GM12878 (cell line): ENCODE measurements at regions not wholly inside any gene's neighbourhood (a gene's known extent, or its start where the extent isn't known, plus 50 kb on each side); places are given as distances from the start of the nearest gene placed in this dataset.

Source experiments
- ATAC-seq: fragments of 200-7000 bp; cut with Tn5 transposase; 3 replicates; pipeline ENCODE4 v1.9.1; 2020; ENCODE audit warnings: mild to moderate bottlenecking, moderate library complexity
- BruUV-seq: library from RNA; stranded (reverse); fragments of 400-500 nt; replicated peaks from 2 replicates; lab custom pipeline; 2021; lab: Mats Ljungman, UMichigan
- CTCF ChIA-PET: fragments of 300-600 bp; sonication (Branson Sonifier 250); formaldehyde crosslinking; extraction: SDS; loops from one replicate; lab custom pipeline; 2021; ENCODE audit warnings: inconsistent platforms; lab: Yijun Ruan, JAX
- POLR2A ChIA-PET: fragments of 350-600 bp; formaldehyde crosslinking; extraction: SDS; loops from one replicate; lab custom pipeline; 2021; ENCODE audit warnings: inconsistent platforms; lab: Charles Lee
- RAD21 ChIA-PET: fragments of 300-600 bp; sonication (Branson Sonifier 250); formaldehyde crosslinking; loops from one replicate; lab custom pipeline; 2023; ENCODE audit warnings: antibody characterized with exemption; ENCODE audit not compliant: unreplicated experiment; lab: Charles Lee
- SMC1A ChIA-PET: fragments of 300-600 bp; sonication (Branson Sonifier 250); formaldehyde crosslinking; loops from one replicate; lab custom pipeline; 2023; ENCODE audit not compliant: unreplicated experiment, uncharacterized antibody; lab: Charles Lee
- DNase-seq: peaks from one replicate; pipeline ENCODE4 v3.0.0-alpha.2; 2011; ENCODE audit warnings: low read depth, low spot score
- FAIRE-seq: peaks from 3 replicates; lab custom pipeline; 2011; peaks lifted over from hg19 to GRCh38; lab: Jason Lieb, UNC
- H2AFZ ChIP-seq: 2 replicates; pipeline ENCODE4 v1.6.0; 2011; ENCODE audit warnings: low read depth, low read length, control low read depth; ENCODE audit not compliant: control insufficient read depth
- H3K27ac ChIP-seq: 2 replicates; pipeline ENCODE4 v1.5.1; 2011; ENCODE audit warnings: control low read depth; ENCODE audit not compliant: control insufficient read depth, insufficient read depth
- H3K27me3 ChIP-seq, 2 experiments: replicated peaks in 1 of 2; 2 replicates each; pipeline versions ENCODE4 v1.6.0 to v1.6.1; 2011; ENCODE audit warnings: low read length in 1 of 2; ENCODE audit not compliant: control insufficient read depth in 2 of 2, insufficient read depth in 2 of 2
- H3K36me3 ChIP-seq, 2 experiments: 2 replicates each; pipeline ENCODE4 v1.5.1; 2011; ENCODE audit warnings: low read length in 1 of 2; ENCODE audit not compliant: control insufficient read depth in 2 of 2, insufficient read depth in 2 of 2
- H3K4me1 ChIP-seq: 2 replicates; pipeline ENCODE4 v1.6.1; 2011; ENCODE audit warnings: mild to moderate bottlenecking, low read length, moderate library complexity, mixed read lengths; ENCODE audit not compliant: control insufficient read depth, insufficient read depth
- H3K4me2 ChIP-seq: 2 replicates; pipeline ENCODE4 v1.6.0; 2011; ENCODE audit warnings: control low read depth; ENCODE audit not compliant: control insufficient read depth, insufficient read depth
- H3K4me3 ChIP-seq: fragments of 200-600 bp; sonication (generic); 2 replicates; pipeline ENCODE4 v1.5.1; 2016
- H3K79me2 ChIP-seq: 2 replicates; pipeline ENCODE4 v1.6.0; 2011; ENCODE audit warnings: low read length; ENCODE audit not compliant: control insufficient read depth, insufficient read depth
- H3K9ac ChIP-seq: 2 replicates; pipeline ENCODE4 v1.8.0; 2011; ENCODE audit warnings: low read length, control low read depth, mixed read lengths; ENCODE audit not compliant: control insufficient read depth, insufficient read depth
- H3K9me3 ChIP-seq: replicated peaks from 3 replicates; pipeline ENCODE4 v1.5.1; 2011; ENCODE audit warnings: mild to moderate bottlenecking, low read length; ENCODE audit not compliant: control insufficient read depth, insufficient read depth
- H4K20me1 ChIP-seq: 2 replicates; pipeline ENCODE4 v1.6.0; 2011; ENCODE audit not compliant: control insufficient read depth, insufficient read depth
- ASH2L ChIP-seq: fragments of 300-600, 200-600 bp; sonication (generic); IDR thresholded peaks from 2 replicates; pipeline ENCODE4 v1.6.1; 2017; ENCODE audit warnings: low read depth, mild to moderate bottlenecking, borderline replicate concordance
- ATF7 ChIP-seq: fragments of 450-650 bp; IDR thresholded peaks from 2 replicates; pipeline ENCODE4 v1.6.1; 2016; ENCODE audit warnings: low read depth, mild to moderate bottlenecking
- CBFB ChIP-seq: IDR thresholded peaks from 2 replicates; pipeline ENCODE4 v1.6.1; 2016; ENCODE audit warnings: antibody characterized with exemption, low read depth
- EED ChIP-seq: sonication (generic); IDR thresholded peaks from 2 replicates; pipeline ENCODE4 v1.6.1; 2016; ENCODE audit warnings: antibody characterized with exemption, low read depth
- EGR1 ChIP-seq, 2 experiments: IDR thresholded peaks; 1 replicate in 1 of 2; 2 replicates in 1 of 2; pipeline ENCODE4 v1.6.1; 2011 to 2012; ENCODE audit warnings: low read depth in 2 of 2, low read length in 2 of 2, borderline replicate concordance in 1 of 2, mild to moderate bottlenecking in 1 of 2, moderate library complexity in 1 of 2
- EZH2 ChIP-seq: IDR thresholded peaks from 2 replicates; pipeline ENCODE4 v1.6.1; 2012; ENCODE audit warnings: low read depth, mild to moderate bottlenecking, control low read depth, inconsistent platforms, low read length, borderline replicate concordance; ENCODE audit not compliant: control insufficient read depth
- HDAC6 ChIP-seq: fragments of 200-600 bp; sonication (generic); IDR thresholded peaks from one replicate; pipeline ENCODE4 v1.8.0; 2017; ENCODE audit warnings: antibody characterized with exemption; ENCODE audit not compliant: unreplicated experiment
- IRF4 ChIP-seq: IDR thresholded peaks from 2 replicates; pipeline ENCODE4 v1.6.1; 2011; ENCODE audit warnings: low read depth, low read length
- KAT2A ChIP-seq: conservative IDR thresholded peaks from 2 replicates; pipeline ENCODE4 v1.6.1; 2011; ENCODE audit warnings: low read depth, low read length; ENCODE audit not compliant: control insufficient read depth
- SUPT20H ChIP-seq: IDR thresholded peaks from 2 replicates; pipeline ENCODE4 v1.6.1; 2011; ENCODE audit warnings: low read depth, mild to moderate bottlenecking, low read length, moderate library complexity, borderline replicate concordance; ENCODE audit not compliant: control insufficient read depth
- TARDBP ChIP-seq: IDR thresholded peaks from 2 replicates; pipeline ENCODE4 v1.6.1; 2016; ENCODE audit warnings: borderline replicate concordance
- WRNIP1 ChIP-seq: IDR thresholded peaks from 2 replicates; pipeline ENCODE4 v1.6.1; 2011; ENCODE audit warnings: low read depth, low read length, improper control_type of control experiment, borderline replicate concordance
- YY1 ChIP-seq: IDR thresholded peaks from 2 replicates; pipeline ENCODE4 v1.6.1; 2011; ENCODE audit warnings: low read depth, mild to moderate bottlenecking, low read length
- ZBED1 ChIP-seq: IDR thresholded peaks from 2 replicates; pipeline ENCODE4 v1.6.1; 2016; ENCODE audit warnings: borderline replicate concordance
- WGBS: methylation state at CpG from one replicate; pipeline ENCODE4 v1.1.6; 2016; ENCODE audit warnings: low lambda C conversion rate; ENCODE audit not compliant: insufficient replicate concordance, insufficient coverage; ENCODE audit errors: missing lambda C conversion rate; 5-methylcytosine and 5-hydroxymethylcytosine counted together
- in situ Hi-C: fragments of 300-500 bp; cut with MboI; formaldehyde crosslinking; loops from 9 replicates; pipeline ENCODE4 v1.14.3; 2018; ENCODE audit warnings: mixed read lengths
- intact Hi-C: fragments of 100-400 bp; cut with micrococcal nuclease; formaldehyde crosslinking; loops from one replicate; pipeline ENCODE4 v1.14.2; 2022; ENCODE audit not compliant: unreplicated experiment
- TF ChIP-seq, protein P1 (sequence below): fragments of 450-650 bp; IDR thresholded peaks from 2 replicates; pipeline ENCODE4 v1.6.1; 2018; ENCODE audit warnings: borderline replicate concordance, mild to moderate bottlenecking; ENCODE audit not compliant: partially characterized antibody

DNA sequence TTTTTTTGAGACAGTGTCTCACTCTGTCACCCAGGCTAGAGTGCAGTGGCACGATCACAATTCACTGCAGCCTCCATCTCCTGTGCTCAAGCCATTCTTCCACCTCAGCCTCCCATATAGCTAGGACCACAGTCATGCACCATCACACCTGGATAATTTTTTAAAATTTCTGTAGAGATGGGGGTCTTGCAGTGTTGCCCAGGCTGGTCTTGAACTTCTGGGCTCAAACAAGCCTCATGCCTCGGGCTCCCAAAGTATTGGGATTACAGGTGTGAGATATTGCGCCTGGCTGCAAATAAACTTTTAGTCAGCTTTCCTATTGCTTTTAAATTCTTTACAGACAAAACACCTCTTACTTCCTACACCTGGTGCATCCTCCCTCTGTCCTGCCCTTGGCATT lies 102.1 kb upstream of the VEPH1 start:
- H3K4me2 ChIP-seq, result no peak overlapping the region
- TF ChIP-seq ATF7 (no peak), KAT2A (no peak), SUPT20H (no peak), WRNIP1 (no peak), ASH2L (no peak), CBFB (no peak), YY1 (no peak), IRF4 (no peak), ZBED1 (no peak), EZH2 (no peak), EGR1 (IDR thresholded peaks at IDR 0.05; ENCODE audit: borderline replicate concordance in 1 of 2, low read depth in 2 of 2, low read length in 2 of 2) (no peak), HDAC6 (no peak), EED (no peak), TARDBP (no peak)
- TF ChIP-seq, protein P1, sequence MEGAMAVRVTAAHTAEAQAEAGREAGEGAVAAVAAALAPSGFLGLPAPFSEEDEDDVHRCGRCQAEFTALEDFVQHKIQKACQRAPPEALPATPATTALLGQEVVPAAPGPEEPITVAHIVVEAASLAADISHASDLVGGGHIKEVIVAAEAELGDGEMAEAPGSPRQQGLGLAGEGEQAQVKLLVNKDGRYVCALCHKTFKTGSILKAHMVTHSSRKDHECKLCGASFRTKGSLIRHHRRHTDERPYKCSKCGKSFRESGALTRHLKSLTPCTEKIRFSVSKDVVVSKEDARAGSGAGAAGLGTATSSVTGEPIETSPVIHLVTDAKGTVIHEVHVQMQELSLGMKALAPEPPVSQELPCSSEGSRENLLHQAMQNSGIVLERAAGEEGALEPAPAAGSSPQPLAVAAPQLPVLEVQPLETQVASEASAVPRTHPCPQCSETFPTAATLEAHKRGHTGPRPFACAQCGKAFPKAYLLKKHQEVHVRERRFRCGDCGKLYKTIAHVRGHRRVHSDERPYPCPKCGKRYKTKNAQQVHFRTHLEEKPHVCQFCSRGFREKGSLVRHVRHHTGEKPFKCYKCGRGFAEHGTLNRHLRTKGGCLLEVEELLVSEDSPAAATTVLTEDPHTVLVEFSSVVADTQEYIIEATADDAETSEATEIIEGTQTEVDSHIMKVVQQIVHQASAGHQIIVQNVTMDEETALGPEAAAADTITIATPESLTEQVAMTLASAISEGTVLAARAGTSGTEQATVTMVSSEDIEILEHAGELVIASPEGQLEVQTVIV, result no peak
- no peaks in the 10 kb centered on the region for H3K9me3 ChIP-seq
- ChIA-PET RAD21 (interaction anchor here (1.7 kb wide), 1 partner anchor 829 kb away, joined by 5 read pairs; no protein-coding TSS in a partner anchor), CTCF (interaction anchor here (1.0 to 2.7 kb wide), 10 partner anchors 10 to 1356 kb away, joined by 3 to 15 read pairs (median 6); no protein-coding TSS in a partner anchor), POLR2A (no interaction called here), SMC1A (interaction anchor here (1.2 to 1.6 kb wide), 2 partner anchors 12 to 73 kb away, joined by 3 to 4 read pairs; no protein-coding TSS in a partner anchor)
- in situ Hi-C loops, result loop anchor here (25.0 kb wide), 2 partner anchors 707 to 1182 kb away; no protein-coding TSS in a partner anchor
- no peak overlapping the region for H3K27ac ChIP-seq
- intact Hi-C loops, result loop anchor here (10.0 kb wide), 1 partner anchor 469 kb away; no protein-coding TSS in a partner anchor
- no peak for ATAC-seq
- no peak for FAIRE-seq
- H3K79me2 ChIP-seq, result no peaks in the 10 kb centered on the region
- BruUV-seq, result no TSS peak
- H4K20me1 ChIP-seq, result no peaks in the 10 kb centered on the region
- H3K9ac ChIP-seq, result no peak overlapping the region
- no peaks in the 10 kb centered on the region for H3K36me3 ChIP-seq
- DNase-seq, result no peak
- peaks cover 0 to 3% of the 10 kb centered on the region in 2 experiments; a peak in 2 of 4 replicates for H3K27me3 ChIP-seq
- no peak overlapping the region for H2AFZ ChIP-seq
- WGBS, result 42% methylated on average over 3 of the region's 3 CpGs
- no peaks in the 10 kb centered on the region for H3K4me1 ChIP-seq
- H3K4me3 ChIP-seq, result no peak overlapping the region
